ENCODE measurements at regions not wholly inside any gene's neighbourhood (a gene's known extent, or its start where the extent isn't known, plus 50 kb on each side); places are given as distances from the start of the nearest gene placed in this dataset.
"Not testable (repeated sequence)": the region's sequence is repeated elsewhere in the genome, so short reads cannot be mapped to it uniquely, and the experiment has no call there.

GRCh38 chr13:84697591-84697990 lies 815.3 kb upstream of the SLITRK1 start:
- not testable (repeated sequence) for H3K4me1 Mint-ChIP-seq (ENCODE audit: low read depth); H3K27me3 Mint-ChIP-seq (ENCODE audit: low read depth); H3K36me3 Mint-ChIP-seq (ENCODE audit: low read depth); H3K4me3 Mint-ChIP-seq; DNase-seq (ENCODE audit: low spot score); H3K27ac Mint-ChIP-seq
- H3K9me3 Mint-ChIP-seq, result peaks cover 15% of the 10 kb centered on the region

GRCh38 chr13:84686973-84687372 lies 804.7 kb upstream of the SLITRK1 start:
- Mint-ChIP-seq H3K36me3 (ENCODE audit: low read depth) (no peaks in the 10 kb centered on the region), H3K4me3 (no peak overlapping the region), H3K9me3 (peaks cover 5% of the 10 kb centered on the region), H3K27ac (no peak overlapping the region), H3K27me3 (ENCODE audit: low read depth) (no peaks in the 10 kb centered on the region), H3K4me1 (ENCODE audit: low read depth) (no peaks in the 10 kb centered on the region)
- DNase-seq (ENCODE audit: low spot score), result no peak

GRCh38 chr13:84686458-84686857 lies 804.2 kb upstream of the SLITRK1 start:
- Mint-ChIP-seq H3K9me3 (peaks cover 5% of the 10 kb centered on the region), H3K4me3 (no peak overlapping the region), H3K36me3 (ENCODE audit: low read depth) (no peaks in the 10 kb centered on the region), H3K27me3 (ENCODE audit: low read depth) (no peaks in the 10 kb centered on the region), H3K27ac (no peak overlapping the region), H3K4me1 (ENCODE audit: low read depth) (no peaks in the 10 kb centered on the region)
- DNase-seq (ENCODE audit: low spot score), result no peak

GRCh38 chr13:84684804-84685203 lies 802.5 kb upstream of the SLITRK1 start:
- H3K4me3 Mint-ChIP-seq, result no peak overlapping the region

GRCh38 chr13:84684048-84684662 lies 801.9 kb upstream of the SLITRK1 start:
- peaks cover 8% of the 10 kb centered on the region for H3K9me3 Mint-ChIP-seq
- DNase-seq (ENCODE audit: low spot score), result no peak
- H3K4me1 Mint-ChIP-seq (ENCODE audit: low read depth), result no peaks in the 10 kb centered on the region
- no peaks in the 10 kb centered on the region for H3K36me3 Mint-ChIP-seq (ENCODE audit: low read depth)
- no peak overlapping the region for H3K27ac Mint-ChIP-seq
- H3K27me3 Mint-ChIP-seq (ENCODE audit: low read depth), result no peaks in the 10 kb centered on the region
- H3K4me3 Mint-ChIP-seq, result no peak overlapping the region

More at GRCh38 chr13:84684804-84685203, 802.5 kb upstream of the SLITRK1 start:
- H3K4me1 Mint-ChIP-seq (ENCODE audit: low read depth), result no peaks in the 10 kb centered on the region
- H3K27ac Mint-ChIP-seq, result no peak overlapping the region
- DNase-seq (ENCODE audit: low spot score), result no peak
- peaks cover 5% of the 10 kb centered on the region for H3K9me3 Mint-ChIP-seq
- H3K36me3 Mint-ChIP-seq (ENCODE audit: low read depth), result no peaks in the 10 kb centered on the region
- H3K27me3 Mint-ChIP-seq (ENCODE audit: low read depth), result no peaks in the 10 kb centered on the region

- Mint-ChIP-seq H3K4me1 (ENCODE audit: low read depth) (no peaks in the 10 kb centered on the region), H3K4me3 (no peak overlapping the region), H3K27ac (no peak overlapping the region), H3K27me3 (ENCODE audit: low read depth) (no peaks in the 10 kb centered on the region), H3K9me3 (peaks cover 8% of the 10 kb centered on the region), H3K36me3 (ENCODE audit: low read depth) (no peaks in the 10 kb centered on the region)
- DNase-seq (ENCODE audit: low spot score), result no peak
These were observed 801.2 kb upstream of the SLITRK1 start for GRCh38 chr13:84683448-84683847.

- H3K4me1 Mint-ChIP-seq (ENCODE audit: low read depth), result no peaks in the 10 kb centered on the region
- no peaks in the 10 kb centered on the region for H3K36me3 Mint-ChIP-seq (ENCODE audit: low read depth)
- H3K27ac Mint-ChIP-seq, result no peak overlapping the region
- no peaks in the 10 kb centered on the region for H3K27me3 Mint-ChIP-seq (ENCODE audit: low read depth)
- no peak for DNase-seq (ENCODE audit: low spot score)
- H3K4me3 Mint-ChIP-seq, result no peak overlapping the region
- peaks cover 3% of the 10 kb centered on the region for H3K9me3 Mint-ChIP-seq
These were observed 795.6 kb upstream of the SLITRK1 start for GRCh38 chr13:84677836-84678235.

- Mint-ChIP-seq H3K27ac (no peak overlapping the region), H3K4me1 (ENCODE audit: low read depth) (no peaks in the 10 kb centered on the region), H3K27me3 (ENCODE audit: low read depth) (no peaks in the 10 kb centered on the region), H3K36me3 (ENCODE audit: low read depth) (no peaks in the 10 kb centered on the region), H3K9me3 (no peaks in the 10 kb centered on the region), H3K4me3 (no peak overlapping the region)
- DNase-seq (ENCODE audit: low spot score), result no peak
These were observed 790.3 kb upstream of the SLITRK1 start for GRCh38 chr13:84672616-84673015.

- H3K36me3 Mint-ChIP-seq (ENCODE audit: low read depth), result no peaks in the 10 kb centered on the region
- H3K4me3 Mint-ChIP-seq, result no peak overlapping the region
- no peak overlapping the region for H3K27ac Mint-ChIP-seq
- H3K4me1 Mint-ChIP-seq (ENCODE audit: low read depth), result no peaks in the 10 kb centered on the region
- H3K9me3 Mint-ChIP-seq, result no peaks in the 10 kb centered on the region
- no peak for DNase-seq (ENCODE audit: low spot score)
- no peaks in the 10 kb centered on the region for H3K27me3 Mint-ChIP-seq (ENCODE audit: low read depth)
These were observed 788.0 kb upstream of the SLITRK1 start for GRCh38 chr13:84670245-84670644.

- no peak for DNase-seq (ENCODE audit: low spot score)
- Mint-ChIP-seq H3K27ac (no peak overlapping the region), H3K36me3 (ENCODE audit: low read depth) (no peaks in the 10 kb centered on the region), H3K9me3 (peaks cover 4% of the 10 kb centered on the region), H3K4me3 (no peak overlapping the region), H3K4me1 (ENCODE audit: low read depth) (no peaks in the 10 kb centered on the region), H3K27me3 (ENCODE audit: low read depth) (no peaks in the 10 kb centered on the region)
These were observed 786.4 kb upstream of the SLITRK1 start for GRCh38 chr13:84668637-84669036.

- H3K9me3 Mint-ChIP-seq, result peaks cover 5% of the 10 kb centered on the region
- H3K4me1 Mint-ChIP-seq (ENCODE audit: low read depth), result no peaks in the 10 kb centered on the region
- no peak overlapping the region for H3K4me3 Mint-ChIP-seq
- no peaks in the 10 kb centered on the region for H3K36me3 Mint-ChIP-seq (ENCODE audit: low read depth)
- no peaks in the 10 kb centered on the region for H3K27me3 Mint-ChIP-seq (ENCODE audit: low read depth)
- H3K27ac Mint-ChIP-seq, result no peak overlapping the region
- DNase-seq (ENCODE audit: low spot score), result no peak
These were observed 780.2 kb upstream of the SLITRK1 start for GRCh38 chr13:84662491-84662890.

GRCh38 chr13:84661718-84662117 lies 779.4 kb upstream of the SLITRK1 start:
- H3K4me1 Mint-ChIP-seq (ENCODE audit: low read depth), result no peaks in the 10 kb centered on the region
- no peak overlapping the region for H3K4me3 Mint-ChIP-seq
- no peak for DNase-seq (ENCODE audit: low spot score)
- H3K9me3 Mint-ChIP-seq, result peaks cover 5% of the 10 kb centered on the region
- H3K36me3 Mint-ChIP-seq (ENCODE audit: low read depth), result no peaks in the 10 kb centered on the region
- no peak overlapping the region for H3K27ac Mint-ChIP-seq
- H3K27me3 Mint-ChIP-seq (ENCODE audit: low read depth), result no peaks in the 10 kb centered on the region

- H3K4me3 Mint-ChIP-seq, result no peak overlapping the region
- H3K27me3 Mint-ChIP-seq (ENCODE audit: low read depth), result no peaks in the 10 kb centered on the region
- no peaks in the 10 kb centered on the region for H3K36me3 Mint-ChIP-seq (ENCODE audit: low read depth)
- no peak overlapping the region for H3K27ac Mint-ChIP-seq
- DNase-seq (ENCODE audit: low spot score), result no peak
- peaks cover 5% of the 10 kb centered on the region for H3K9me3 Mint-ChIP-seq
- no peaks in the 10 kb centered on the region for H3K4me1 Mint-ChIP-seq (ENCODE audit: low read depth)
These were observed 777.0 kb upstream of the SLITRK1 start for GRCh38 chr13:84659359-84659661.

- H3K27me3 Mint-ChIP-seq (ENCODE audit: low read depth), result no peaks in the 10 kb centered on the region
- H3K9me3 Mint-ChIP-seq, result peaks cover 2% of the 10 kb centered on the region
- H3K36me3 Mint-ChIP-seq (ENCODE audit: low read depth), result no peaks in the 10 kb centered on the region
- H3K27ac Mint-ChIP-seq, result no peak overlapping the region
- no peak for DNase-seq (ENCODE audit: low spot score)
- H3K4me1 Mint-ChIP-seq (ENCODE audit: low read depth), result no peaks in the 10 kb centered on the region
- no peak overlapping the region for H3K4me3 Mint-ChIP-seq
These were observed 776.5 kb upstream of the SLITRK1 start for GRCh38 chr13:84658491-84659358.

- no peak overlapping the region for H3K27ac Mint-ChIP-seq
- no peaks in the 10 kb centered on the region for H3K27me3 Mint-ChIP-seq (ENCODE audit: low read depth)
- peaks cover 5% of the 10 kb centered on the region for H3K9me3 Mint-ChIP-seq
- no peaks in the 10 kb centered on the region for H3K4me1 Mint-ChIP-seq (ENCODE audit: low read depth)
- no peak overlapping the region for H3K4me3 Mint-ChIP-seq
- DNase-seq (ENCODE audit: low spot score), result no peak
- H3K36me3 Mint-ChIP-seq (ENCODE audit: low read depth), result no peaks in the 10 kb centered on the region
These were observed 773.4 kb upstream of the SLITRK1 start for GRCh38 chr13:84655677-84656076.
